Fibroblast of peridontal ligament (primary cell): ENCODE measurements at regions not wholly inside any gene's neighbourhood (a gene's known extent, or its start where the extent isn't known, plus 50 kb on each side); places are given as distances from the start of the nearest gene placed in this dataset.

Experiments used
- DNase-seq: peaks from one replicate; pipeline ENCODE4 v3.0.0-alpha.2; 2010; ENCODE audit errors: extremely low read depth

GRCh38 chr4:54152846-54153600, 53.1 kb downstream of the GSX2 start:
- peak; percentile 8 for DNase-seq

- no peak for DNase-seq
Observed at GRCh38 chr4:54155936-54156335, 56.0 kb downstream of the GSX2 start.

DNA sequence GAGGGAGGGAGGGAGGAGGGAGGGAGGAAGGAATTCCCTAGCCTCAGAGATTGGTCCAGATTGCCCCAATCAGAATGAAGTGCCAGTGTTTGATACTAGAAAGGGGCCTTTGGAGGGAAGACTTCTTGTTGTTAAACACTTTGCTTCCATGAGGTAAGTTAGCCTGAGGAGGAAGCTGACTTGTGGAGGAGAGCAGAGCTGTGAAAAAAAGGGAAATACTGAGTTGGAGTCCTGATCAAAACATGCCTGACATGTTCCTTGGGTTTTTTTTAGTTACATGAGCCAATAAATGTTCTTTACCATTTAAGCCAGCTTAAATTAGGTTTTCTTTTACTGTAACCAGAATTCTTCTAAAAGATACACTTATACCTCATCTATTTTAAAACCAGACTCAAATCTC, 57.6 kb downstream of the GSX2 start:
- no peak for DNase-seq

DNA sequence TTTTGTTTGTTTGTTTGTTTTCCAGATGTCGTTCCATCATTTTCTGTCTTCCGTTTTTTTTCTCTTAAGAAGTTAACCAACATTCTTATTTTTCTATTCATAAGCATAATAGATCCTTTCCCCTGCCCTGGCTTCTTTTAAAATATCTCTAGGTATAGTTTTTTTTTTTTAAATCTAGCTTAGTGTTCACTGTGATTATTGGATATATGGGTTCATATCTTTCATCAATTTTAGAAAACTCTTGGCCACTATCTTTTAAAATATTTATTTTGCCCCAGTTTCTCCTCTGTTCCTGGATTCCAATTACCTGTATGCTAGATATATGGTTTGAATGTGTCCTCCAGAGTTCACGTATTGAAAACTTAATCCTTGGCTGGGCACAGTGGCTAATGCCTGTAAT, 59.6 kb downstream of the GSX2 start:
- no peak for DNase-seq

DNA sequence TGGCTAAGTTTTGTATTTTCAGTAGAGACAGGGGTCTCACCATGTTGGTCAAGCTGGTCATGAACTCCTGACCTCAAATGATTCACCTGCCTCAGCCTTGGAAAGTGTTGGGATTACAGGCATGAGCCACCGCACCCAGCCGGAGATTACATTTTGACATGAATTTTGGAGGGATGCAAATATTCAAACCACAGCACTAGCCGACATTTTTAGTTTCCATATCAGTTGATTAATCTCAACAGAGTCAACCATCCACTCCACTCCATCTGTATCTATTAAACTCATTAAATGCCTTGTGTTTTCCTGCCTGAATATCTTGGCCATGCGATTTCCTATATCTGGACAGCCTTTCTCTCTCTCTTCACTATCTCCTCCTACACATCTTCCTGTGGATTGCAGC, 64.1 kb upstream of the PDGFRA start:
- no peak for DNase-seq

GRCh38 chr4:54165438-54165837, 63.7 kb upstream of the PDGFRA start:
- DNase-seq, result peak; percentile 96

- DNase-seq, result no peak
Observed at GRCh38 chr4:54167508-54167907, 61.6 kb upstream of the PDGFRA start.

DNA sequence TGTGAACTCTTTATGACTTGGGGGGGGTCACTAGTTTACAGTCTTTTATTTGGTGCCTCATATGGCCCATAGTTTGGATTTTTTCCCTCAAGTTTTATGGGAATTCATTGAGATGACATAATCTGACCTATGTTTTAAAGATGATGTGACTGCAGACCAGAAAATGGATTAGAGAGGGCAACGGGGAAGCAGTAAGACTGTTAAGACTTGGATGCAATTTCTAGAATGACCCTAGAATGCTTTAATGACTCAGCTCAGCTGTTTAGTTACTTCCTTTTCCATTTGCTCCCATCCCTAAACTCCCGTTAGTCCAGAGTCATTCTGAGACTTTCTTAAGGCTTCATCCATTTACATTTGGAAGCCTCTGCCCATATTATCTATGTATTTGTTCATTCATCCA, 59.9 kb upstream of the PDGFRA start:
- DNase-seq, result peak; percentile 17

- no peak for DNase-seq
Observed at GRCh38 chr4:54172156-54172555, 56.9 kb upstream of the PDGFRA start.

DNA sequence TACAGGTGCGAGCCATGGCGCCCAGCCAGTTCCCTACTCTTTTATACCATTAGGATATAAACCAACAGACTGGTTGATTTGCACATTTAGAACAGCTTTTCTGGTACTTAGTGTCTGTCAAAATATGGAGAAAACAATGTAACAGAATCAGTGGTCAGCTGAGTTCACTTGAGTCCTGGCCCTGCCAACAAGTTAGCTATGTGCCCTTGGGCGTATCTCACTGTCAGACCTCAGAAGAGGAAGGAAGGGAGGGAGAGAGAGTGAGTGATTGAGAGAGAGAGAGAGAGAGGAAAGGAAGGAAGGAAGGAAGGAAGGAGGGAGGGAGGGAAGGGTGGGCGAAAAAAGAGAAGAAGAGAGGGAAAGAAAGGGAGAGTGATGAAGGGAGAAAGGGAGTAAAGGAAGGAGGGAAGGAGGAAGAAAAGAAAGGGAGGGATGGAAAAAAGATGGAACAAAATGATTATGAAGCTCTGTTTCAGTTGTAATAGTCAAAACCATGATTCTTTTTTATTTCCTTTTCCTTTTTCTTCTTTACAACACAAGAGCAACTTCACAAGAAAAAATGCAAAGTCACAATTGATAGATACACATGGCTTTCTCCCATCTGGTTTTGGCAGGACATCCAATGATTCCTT, 55.7 kb upstream of the PDGFRA start:
- DNase-seq, result no peak

- DNase-seq, result no peak
Observed at GRCh38 chr4:54176202-54176601, 52.9 kb upstream of the PDGFRA start.
